Stimulated activated CD4-positive, alpha-beta T cell treated with anti-CD3 and anti-CD28 coated beads, Interleukin-2, amount 100 ng/mL, for 48 hours (primary cell): ENCODE measurements at regions not wholly inside any gene's neighbourhood (a gene's known extent, or its start where the extent isn't known, plus 50 kb on each side); places are given as distances from the start of the nearest gene placed in this dataset.

Experiments used
- DNase-seq, 2 donors: peaks; one replicate each; pipeline ENCODE4 v3.0.0-alpha.2; 2020

GRCh38 chr11:45092901-45093760 lies 53.3 kb upstream of the PRDM11 start:
- no peak for DNase-seq

DNA sequence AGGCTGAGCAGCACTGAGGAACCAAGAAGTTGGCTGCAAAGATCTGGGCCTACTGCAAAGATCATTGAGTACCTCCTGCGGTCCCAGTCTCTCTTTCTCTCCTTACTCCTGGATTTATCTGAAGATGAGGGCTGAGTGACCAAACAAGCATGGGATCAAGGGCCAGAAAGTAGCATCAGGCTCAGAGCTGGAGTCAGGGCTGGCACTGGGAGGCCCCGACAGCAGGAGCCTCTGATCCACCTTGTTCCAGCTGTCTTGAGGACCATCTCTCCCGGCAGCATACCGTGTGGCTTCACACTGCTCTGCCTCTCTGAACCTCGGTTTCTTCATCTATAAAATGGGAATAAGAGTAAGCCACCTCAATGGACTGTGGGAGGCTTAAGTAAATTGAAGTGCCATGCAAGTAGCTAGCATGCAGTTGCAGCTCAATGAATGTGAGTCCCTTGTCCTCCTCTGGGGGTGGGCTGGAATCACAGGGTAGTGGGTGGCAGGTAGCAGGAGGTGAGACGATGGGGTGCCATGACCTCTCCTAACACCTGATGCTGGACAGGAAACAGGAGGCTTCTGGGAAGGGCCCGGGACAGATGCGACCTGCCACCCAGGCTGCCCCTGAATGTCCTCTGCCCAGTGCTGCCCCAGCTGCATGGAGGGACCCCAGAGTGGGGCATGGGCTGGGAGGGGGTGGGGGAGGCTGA lies 52.5 kb upstream of the PRDM11 start:
- DNase-seq, result no peak

DNA sequence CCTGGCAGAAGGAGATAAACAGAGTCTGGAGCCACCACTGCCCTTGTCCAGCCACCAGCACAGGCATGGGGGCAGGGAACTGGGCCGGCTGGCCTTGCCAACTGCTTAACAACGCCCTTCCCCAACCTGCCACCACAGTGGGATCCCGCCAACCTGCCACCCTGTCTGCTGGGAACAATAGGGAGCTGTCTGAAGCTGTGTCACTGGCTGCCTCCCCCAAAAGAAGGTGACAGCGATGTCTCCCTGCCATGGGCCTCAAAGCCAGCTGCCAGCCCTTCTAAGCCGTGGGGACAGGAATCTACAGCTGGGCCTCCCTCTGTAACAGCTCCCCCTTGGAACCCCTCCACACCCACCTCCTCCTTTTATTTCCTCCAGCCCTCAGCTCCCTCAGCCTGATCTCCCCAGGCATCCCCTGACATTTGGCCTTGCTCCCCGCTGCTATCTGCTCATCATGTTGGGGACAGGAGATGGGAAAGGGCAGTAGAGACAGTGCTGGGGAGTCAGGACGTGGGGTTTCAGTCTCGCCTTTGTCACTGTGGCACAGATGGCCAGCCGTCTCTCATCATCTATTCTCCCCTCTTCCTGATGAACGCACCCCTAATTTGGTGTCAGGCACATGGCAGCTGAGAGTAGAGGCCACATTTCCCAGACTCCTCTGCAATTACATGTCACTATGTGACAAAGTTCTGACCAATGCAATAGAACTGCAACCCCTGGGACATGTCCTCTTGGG lies 51.3 kb upstream of the PRDM11 start:
- no peak for DNase-seq

GRCh38 chr11:45095691-45096010 lies 50.8 kb upstream of the PRDM11 start:
- no peak for DNase-seq

DNA sequence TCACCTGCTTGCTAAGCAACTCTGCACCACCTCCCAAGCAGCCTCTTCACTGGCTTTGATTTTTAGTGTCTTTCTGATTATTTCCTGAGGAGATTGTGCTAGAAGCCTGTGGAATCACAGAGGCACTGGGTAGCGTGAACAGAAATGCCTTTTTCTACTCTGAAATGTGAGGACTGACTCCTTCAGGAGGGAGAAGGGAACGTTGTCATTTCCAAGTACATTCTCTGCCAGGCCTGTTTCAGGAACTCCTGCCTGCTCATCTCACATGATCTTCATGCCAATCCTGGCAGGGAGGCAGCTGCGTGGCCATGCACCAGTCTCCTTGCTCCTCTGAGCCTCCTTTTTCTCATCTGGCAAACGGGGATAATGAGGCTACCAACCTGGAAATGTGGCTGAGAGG lies 49.8 kb upstream of the PRDM11 start:
- DNase-seq, result no peak
